Skeletal muscle satellite cell (primary cell): ENCODE measurements at regions not wholly inside any gene's neighbourhood (a gene's known extent, or its start where the extent isn't known, plus 50 kb on each side); places are given as distances from the start of the nearest gene placed in this dataset.

Experiments
- H3K27me3 ChIP-seq: 2 replicates; pipeline ENCODE4 v1.7.0; 2013; ENCODE audit warnings: low read length; ENCODE audit not compliant: control insufficient read depth, insufficient read depth
- H3K36me3 ChIP-seq: 2 replicates; pipeline ENCODE4 v1.7.0; 2013; ENCODE audit warnings: mild to moderate bottlenecking, control low read depth, low read length; ENCODE audit not compliant: insufficient read depth
- H3K4me1 ChIP-seq: 2 replicates; pipeline ENCODE4 v1.7.0; 2013; ENCODE audit warnings: low read length; ENCODE audit not compliant: control insufficient read depth, insufficient read depth
- H3K4me2 ChIP-seq: 2 replicates; pipeline ENCODE4 v1.7.0; 2013; ENCODE audit warnings: mild to moderate bottlenecking, low read length
- H3K4me3 ChIP-seq: 2 replicates; pipeline ENCODE4 v1.7.0; 2013; ENCODE audit warnings: low read length
- H3K9ac ChIP-seq: 2 replicates; pipeline ENCODE4 v1.7.0; 2013; ENCODE audit warnings: mild to moderate bottlenecking, low read depth, low read length, moderate library complexity
- H3K9me3 ChIP-seq: replicated peaks from 2 replicates; pipeline ENCODE4 v1.7.0; 2013; ENCODE audit warnings: mild to moderate bottlenecking, control low read depth, low read length

GRCh38 chr2:100643906-100644501 is 81.2 kb downstream of the PDCL3 start:
- H3K27me3 ChIP-seq = peaks cover 32% of the 10 kb centered on the region
- no peaks in the 10 kb centered on the region for H3K36me3 ChIP-seq
- H3K9ac ChIP-seq = no peak overlapping the region
- H3K4me1 ChIP-seq = no peaks in the 10 kb centered on the region
- H3K4me3 ChIP-seq = no peak overlapping the region
- no peak overlapping the region for H3K4me2 ChIP-seq
- no peaks in the 10 kb centered on the region for H3K9me3 ChIP-seq

DNA sequence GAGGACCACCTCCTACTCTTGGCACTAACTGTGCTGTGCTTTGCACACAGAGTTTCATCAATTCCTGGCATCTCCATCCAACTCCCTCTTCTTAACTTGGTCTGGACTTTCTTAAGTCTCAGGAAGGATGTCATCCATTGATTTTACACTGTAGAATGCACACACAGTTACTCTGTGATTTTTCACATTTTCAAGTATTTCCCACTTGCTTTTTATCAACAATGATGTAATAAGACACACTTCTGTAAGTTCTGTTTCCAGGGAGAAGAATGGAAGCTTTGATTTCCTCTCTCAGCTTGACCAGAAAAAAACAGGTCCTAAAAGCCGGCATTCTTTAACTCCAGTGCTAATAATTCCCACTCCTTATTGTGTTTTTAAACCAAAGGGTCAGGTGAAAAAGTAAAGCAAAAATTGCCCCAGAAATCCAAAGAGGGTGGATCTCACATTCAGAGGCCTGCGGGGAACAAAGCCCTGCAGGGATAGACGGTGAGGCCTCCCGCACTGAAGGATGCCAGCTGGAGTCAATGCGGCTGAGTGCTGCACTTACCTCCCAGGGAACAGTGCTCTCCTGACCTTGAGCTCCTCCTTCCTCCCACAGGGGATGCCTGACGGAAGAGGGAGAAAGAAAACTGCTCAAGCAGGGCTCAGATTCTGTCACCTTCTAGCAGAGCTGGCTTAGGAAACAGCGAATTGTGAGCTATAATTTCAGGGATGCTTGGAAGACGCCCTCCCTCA is 83.1 kb downstream of the PDCL3 start:
- Histone ChIP-seq H3K9ac (no peak overlapping the region), H3K36me3 (no peaks in the 10 kb centered on the region), H3K4me2 (no peak overlapping the region), H3K27me3 (peaks cover 30% of the 10 kb centered on the region), H3K4me3 (no peak overlapping the region), H3K4me1 (no peaks in the 10 kb centered on the region), H3K9me3 (no peaks in the 10 kb centered on the region)

DNA sequence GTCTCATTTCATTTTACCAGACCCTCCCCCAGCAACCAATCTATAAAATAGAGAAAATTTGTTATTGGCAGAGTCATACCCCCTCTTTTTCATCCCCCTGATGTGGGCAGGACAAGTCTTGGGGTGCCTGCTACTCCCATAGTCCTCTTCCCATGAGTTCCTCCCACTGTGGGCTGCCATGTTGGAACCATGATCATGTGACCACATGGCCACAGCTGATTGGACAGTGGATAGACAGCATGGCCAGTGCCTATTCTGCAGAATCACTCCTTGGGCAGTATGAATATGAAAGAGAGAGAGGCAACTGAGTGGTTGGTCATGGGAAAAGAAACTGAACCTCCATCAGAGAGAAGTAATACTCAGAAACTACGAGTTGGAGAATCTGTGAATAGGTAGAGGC is 84.9 kb downstream of the PDCL3 start:
- Histone ChIP-seq H3K4me1 (no peaks in the 10 kb centered on the region), H3K9me3 (no peaks in the 10 kb centered on the region)

GRCh38 chr2:100650151-100650550 is 87.4 kb downstream of the PDCL3 start:
- H3K4me1 ChIP-seq = no peaks in the 10 kb centered on the region
- no peaks in the 10 kb centered on the region for H3K9me3 ChIP-seq

More for the DNA sequence above, 84.9 kb downstream of the PDCL3 start:
- H3K4me3 ChIP-seq = no peak overlapping the region
- H3K9ac ChIP-seq = no peak overlapping the region
- H3K36me3 ChIP-seq = no peaks in the 10 kb centered on the region
- no peak overlapping the region for H3K4me2 ChIP-seq
- peaks cover 28% of the 10 kb centered on the region for H3K27me3 ChIP-seq

GRCh38 chr2:100653449-100654035 is 90.7 kb downstream of the PDCL3 start:
- Histone ChIP-seq H3K9ac (no peak overlapping the region), H3K4me1 (no peaks in the 10 kb centered on the region), H3K4me2 (no peak overlapping the region), H3K9me3 (no peaks in the 10 kb centered on the region), H3K27me3 (peaks cover 51% of the 10 kb centered on the region), H3K4me3 (no peak overlapping the region), H3K36me3 (no peaks in the 10 kb centered on the region)

More at GRCh38 chr2:100650151-100650550, 87.4 kb downstream of the PDCL3 start:
- no peak overlapping the region for H3K9ac ChIP-seq
- no peak overlapping the region for H3K4me3 ChIP-seq
- H3K27me3 ChIP-seq = peaks cover 34% of the 10 kb centered on the region
- H3K4me2 ChIP-seq = no peak overlapping the region
- H3K36me3 ChIP-seq = no peaks in the 10 kb centered on the region

DNA sequence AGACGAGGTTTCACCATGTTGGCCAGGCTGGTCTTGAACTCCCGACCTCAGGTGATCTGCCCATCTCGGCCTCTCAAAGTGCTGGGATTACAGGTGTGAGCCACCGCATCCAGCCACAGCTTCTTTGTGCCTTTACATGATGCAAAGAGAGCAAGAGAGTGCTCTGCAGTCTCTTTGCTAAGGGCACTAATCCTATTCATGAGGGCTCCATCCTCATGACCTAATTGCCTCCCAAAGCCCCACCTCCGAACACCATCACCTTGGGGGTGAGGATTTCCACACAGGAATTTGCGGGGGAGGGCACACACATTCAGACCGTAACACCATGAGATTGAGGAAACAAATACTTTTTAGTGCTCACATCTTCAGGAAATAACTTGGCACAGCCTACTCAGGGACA is 91.8 kb downstream of the PDCL3 start:
- Histone ChIP-seq H3K9me3 (no peaks in the 10 kb centered on the region), H3K4me3 (no peak overlapping the region), H3K4me1 (no peaks in the 10 kb centered on the region), H3K4me2 (no peak overlapping the region), H3K27me3 (peaks cover 55% of the 10 kb centered on the region), H3K9ac (no peak overlapping the region), H3K36me3 (no peaks in the 10 kb centered on the region)

- Histone ChIP-seq H3K27me3 (peaks cover 59% of the 10 kb centered on the region), H3K9ac (no peak overlapping the region), H3K4me2 (no peak overlapping the region), H3K4me1 (no peaks in the 10 kb centered on the region), H3K36me3 (no peaks in the 10 kb centered on the region), H3K9me3 (no peaks in the 10 kb centered on the region), H3K4me3 (no peak overlapping the region)
Observed at GRCh38 chr2:100655446-100655845, 92.7 kb downstream of the PDCL3 start.

DNA sequence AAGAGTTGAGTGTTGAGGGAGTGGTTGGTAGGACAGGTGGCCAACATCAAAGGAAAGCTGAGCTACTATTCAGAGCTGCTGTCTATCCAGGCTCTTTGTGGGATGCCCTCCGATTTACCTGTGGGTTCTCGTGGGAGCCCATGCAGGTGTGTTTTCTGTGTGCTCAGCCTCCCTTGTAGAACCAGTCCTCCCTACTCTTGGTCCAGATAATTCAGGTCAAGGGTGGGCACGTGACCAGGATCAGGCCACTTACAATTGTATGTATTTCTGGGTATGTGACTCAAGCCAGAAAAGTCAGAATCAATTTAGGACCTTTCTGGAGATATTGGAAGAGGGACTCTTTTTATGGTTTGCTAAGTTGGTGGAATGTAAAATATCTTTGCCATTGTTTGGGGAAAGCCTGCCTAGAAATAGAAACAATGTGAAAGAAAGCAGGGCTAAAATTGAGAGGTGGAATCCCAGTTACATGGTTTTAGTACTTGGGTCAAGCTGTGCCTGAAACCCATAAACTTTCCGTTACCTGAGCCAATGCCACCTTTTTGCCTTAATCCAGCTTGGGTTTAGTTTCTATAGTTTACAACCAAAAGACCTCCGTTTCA is 93.2 kb downstream of the PDCL3 start:
- Histone ChIP-seq H3K4me3 (no peak overlapping the region), H3K36me3 (no peaks in the 10 kb centered on the region), H3K4me2 (no peak overlapping the region), H3K4me1 (no peaks in the 10 kb centered on the region), H3K27me3 (peaks cover 63% of the 10 kb centered on the region), H3K9me3 (no peaks in the 10 kb centered on the region), H3K9ac (no peak overlapping the region)

- Histone ChIP-seq H3K27me3 (peaks cover 57% of the 10 kb centered on the region), H3K9me3 (no peaks in the 10 kb centered on the region), H3K4me1 (no peaks in the 10 kb centered on the region), H3K36me3 (no peaks in the 10 kb centered on the region), H3K4me2 (no peak overlapping the region), H3K4me3 (no peak overlapping the region), H3K9ac (no peak overlapping the region)
Observed at GRCh38 chr2:100658017-100658416, 95.2 kb downstream of the PDCL3 start.

DNA sequence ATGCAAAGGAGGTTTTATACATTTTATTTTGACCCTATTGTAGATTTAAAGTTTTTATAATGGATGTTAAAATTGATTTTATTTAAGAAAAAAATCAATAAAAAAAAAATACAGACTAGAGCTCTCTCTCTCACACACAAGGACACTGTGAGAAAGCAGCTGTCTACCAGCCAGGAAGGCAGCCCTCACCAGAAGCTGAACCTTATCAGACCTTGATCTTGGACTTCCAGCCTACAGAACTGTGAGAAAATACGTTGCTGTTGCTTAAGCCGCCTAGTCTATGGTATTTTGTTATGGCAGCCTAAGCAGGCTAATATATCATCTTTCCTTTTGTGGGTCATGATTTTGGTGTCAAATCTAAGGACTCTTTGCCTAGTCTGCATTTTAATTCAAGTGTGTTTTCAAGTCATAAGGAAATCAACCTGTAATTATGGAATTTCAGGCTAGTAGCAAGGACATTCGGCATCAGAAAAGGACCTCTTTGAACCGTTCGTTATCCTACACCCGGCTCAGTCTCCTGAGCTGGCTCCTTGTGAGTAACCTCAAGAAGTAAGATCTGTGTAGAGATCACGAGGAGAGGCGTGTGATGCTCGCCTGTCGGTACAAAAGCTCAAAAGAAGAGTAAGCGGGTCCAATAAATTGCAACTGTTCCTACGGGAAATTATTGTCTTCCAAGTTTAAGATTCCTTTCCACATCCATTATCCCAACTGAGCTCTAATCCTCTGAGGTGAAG is 98.2 kb downstream of the PDCL3 start:
- no peak overlapping the region for H3K4me3 ChIP-seq
- peaks cover 53% of the 10 kb centered on the region for H3K27me3 ChIP-seq
- H3K4me2 ChIP-seq = no peak overlapping the region
- H3K9me3 ChIP-seq = no peaks in the 10 kb centered on the region
- no peaks in the 10 kb centered on the region for H3K36me3 ChIP-seq
- no peaks in the 10 kb centered on the region for H3K4me1 ChIP-seq
- no peak overlapping the region for H3K9ac ChIP-seq

DNA sequence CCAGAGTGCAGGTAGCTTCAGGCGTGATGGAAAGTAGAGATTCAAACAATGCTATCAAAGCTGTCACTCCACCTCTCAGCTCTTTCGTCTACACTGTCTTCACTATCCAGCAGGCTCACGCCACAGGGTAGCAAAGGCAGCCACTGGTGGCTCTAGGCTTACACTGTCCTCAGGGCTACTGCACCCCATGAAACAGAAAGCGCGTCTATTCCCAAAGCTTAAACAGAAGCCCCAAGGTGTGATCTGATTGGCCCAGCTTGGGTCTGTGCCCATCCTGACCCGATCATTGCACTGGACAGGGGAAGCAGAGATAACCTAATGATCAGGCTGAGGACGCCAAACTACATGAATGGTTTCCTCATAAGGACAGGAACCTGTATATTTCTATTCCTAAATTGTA is 100.1 kb downstream of the PDCL3 start:
- Histone ChIP-seq H3K9me3 (no peaks in the 10 kb centered on the region), H3K4me3 (no peak overlapping the region)

More for the DNA sequence above, 100.1 kb downstream of the PDCL3 start:
- H3K27me3 ChIP-seq = peaks cover 50% of the 10 kb centered on the region
- H3K4me2 ChIP-seq = no peak overlapping the region
- H3K4me1 ChIP-seq = no peaks in the 10 kb centered on the region
- no peaks in the 10 kb centered on the region for H3K36me3 ChIP-seq
- H3K9ac ChIP-seq = no peak overlapping the region
